GM10248 (cell line): ENCODE measurements at regions not wholly inside any gene's neighbourhood (a gene's known extent, or its start where the extent isn't known, plus 50 kb on each side); places are given as distances from the start of the nearest gene placed in this dataset.

ENCODE experiments used
- CTCF ChIA-PET: fragments of 300-600 bp; sonication (Branson Sonifier 250); formaldehyde crosslinking; extraction: SDS; loops from one replicate; lab custom pipeline; 2021; ENCODE audit warnings: antibody characterized with exemption; lab: Yijun Ruan, JAX
- POLR2A ChIA-PET: fragments of 350-650 bp; sonication (Branson Sonifier 250); formaldehyde crosslinking; extraction: SDS; loops from one replicate; lab custom pipeline; 2020; ENCODE audit warnings: antibody characterized with exemption; lab: Yijun Ruan, JAX
- DNase-seq: peaks from one replicate; pipeline ENCODE4 v3.0.0; 2012; ENCODE audit errors: extremely low spot score
- CTCF ChIP-seq: IDR thresholded peaks from 2 replicates; pipeline ENCODE4 v1.5.1; 2012; ENCODE audit warnings: mild to moderate bottlenecking, low read depth; ENCODE audit errors: extremely low read depth, missing control alignments, control extremely low read depth

- DNase-seq = no peak
- ChIA-PET CTCF (no interaction called here), POLR2A (no interaction called here)
- no peak for TF ChIP-seq CTCF
Observed at GRCh38 chr14:79989990-79990389, 221.3 kb downstream of the DIO2 start.

- no peak for DNase-seq
- ChIA-PET CTCF (interaction anchor here (1.1 kb wide), 1 partner anchor 16 kb away, joined by 3 read pairs; no protein-coding TSS in a partner anchor), POLR2A (no interaction called here)
- TF ChIP-seq CTCF = no peak
Observed at GRCh38 chr14:79986251-79986650, 225.1 kb downstream of the DIO2 start.

GRCh38 chr14:79972230-79972629 lies 239.1 kb downstream of the DIO2 start:
- ChIA-PET POLR2A (no interaction called here), CTCF (interaction anchor here (1.1 kb wide), 1 partner anchor 9 kb away, joined by 5 read pairs; no protein-coding TSS in a partner anchor)

GRCh38 chr14:79971330-79971729 lies 240.0 kb downstream of the DIO2 start:
- POLR2A ChIA-PET = no interaction called here
- no peak for TF ChIP-seq CTCF
- no peak for DNase-seq
- CTCF ChIA-PET = interaction anchor here (1.1 to 1.2 kb wide), 2 partner anchors 9 to 15 kb away, joined by 3 to 5 read pairs; no protein-coding TSS in a partner anchor

More at GRCh38 chr14:79972230-79972629, 239.1 kb downstream of the DIO2 start:
- DNase-seq = no peak
- TF ChIP-seq CTCF = no peak

GRCh38 chr14:79967453-79967852 lies 243.9 kb downstream of the DIO2 start:
- ChIA-PET CTCF (no interaction called here), POLR2A (no interaction called here)
- DNase-seq = no peak
- no peak for TF ChIP-seq CTCF

GRCh38 chr14:79967001-79967400 lies 244.3 kb downstream of the DIO2 start:
- TF ChIP-seq CTCF = no peak
- POLR2A ChIA-PET = no interaction called here
- no peak for DNase-seq
- CTCF ChIA-PET = no interaction called here
